Parathyroid adenoma (tissue), 2 donors: ENCODE measurements at regions not wholly inside any gene's neighbourhood (a gene's known extent, or its start where the extent isn't known, plus 50 kb on each side); places are given as distances from the start of the nearest gene placed in this dataset.
"Not testable (repeated sequence)": the region's sequence is repeated elsewhere in the genome, so short reads cannot be mapped to it uniquely, and the experiment has no call there.

ENCODE experiments used
- H2AFZ ChIP-seq: fragments of 300-600 bp; sonication (generic); one replicate; pipeline ENCODE4 v1.7.0; 2017; ENCODE audit warnings: antibody characterized with exemption, mild to moderate bottlenecking
- H3K27ac ChIP-seq: fragments of 300-600 bp; sonication (generic); one replicate; pipeline ENCODE4 v1.7.0; 2017
- H3K27me3 ChIP-seq: fragments of 300-600 bp; sonication (generic); one replicate; pipeline ENCODE4 v1.7.0; 2017; ENCODE audit warnings: low read length; ENCODE audit not compliant: control insufficient read depth, insufficient read depth
- H3K36me3 ChIP-seq: fragments of 300-600 bp; sonication (generic); one replicate; pipeline ENCODE4 v1.7.0; 2017; ENCODE audit warnings: low read length; ENCODE audit not compliant: control insufficient read depth, insufficient read depth
- H3K4me1 ChIP-seq: fragments of 300-600 bp; sonication (generic); one replicate; pipeline ENCODE4 v1.7.0; 2017; ENCODE audit warnings: control low read depth
- H3K4me2 ChIP-seq: fragments of 300-600 bp; sonication (generic); one replicate; pipeline ENCODE4 v1.7.0; 2017; ENCODE audit warnings: low read length
- H3K4me3 ChIP-seq: fragments of 300-600 bp; sonication (generic); one replicate; pipeline ENCODE4 v1.7.0; 2017; ENCODE audit warnings: low read depth, low read length
- H3K79me2 ChIP-seq: fragments of 300-600 bp; sonication (generic); one replicate; pipeline ENCODE4 v1.7.0; 2017; ENCODE audit warnings: control low read depth
- H3K9ac ChIP-seq: fragments of 300-600 bp; sonication (generic); one replicate; pipeline ENCODE4 v1.7.0; 2017; ENCODE audit warnings: mild to moderate bottlenecking
- H3K9me3 ChIP-seq: fragments of 300-600 bp; sonication (generic); one replicate; pipeline ENCODE4 v1.7.0; 2017; ENCODE audit warnings: low read length; ENCODE audit not compliant: control insufficient read depth
- CTCF ChIP-seq: fragments of 300-600 bp; sonication (generic); IDR thresholded peaks from one replicate; pipeline ENCODE4 v1.7.0; 2017; ENCODE audit warnings: antibody characterized with exemption, mild to moderate bottlenecking
- donor health status: primary hyperparathyroidism.

- Histone ChIP-seq H3K36me3 (no peaks in the 10 kb centered on the region), H3K4me2 (no peak overlapping the region), H3K9me3 (no peaks in the 10 kb centered on the region), H3K9ac (no peak overlapping the region), H3K79me2 (no peaks in the 10 kb centered on the region), H3K4me1 (no peaks in the 10 kb centered on the region), H3K27ac (no peak overlapping the region), H3K27me3 (no peaks in the 10 kb centered on the region), H2AFZ (no peak overlapping the region), H3K4me3 (no peak overlapping the region)
- TF ChIP-seq CTCF, result no peak
Observed at GRCh38 chr9:97790542-97790941, 62.5 kb upstream of the FOXE1 start.

- no peak for TF ChIP-seq CTCF
- no peaks in the 10 kb centered on the region for H3K79me2 ChIP-seq
- no peaks in the 10 kb centered on the region for H3K36me3 ChIP-seq
- no peak overlapping the region for H3K9ac ChIP-seq
- H3K27ac ChIP-seq, result no peak overlapping the region
- no peaks in the 10 kb centered on the region for H3K27me3 ChIP-seq
- H3K9me3 ChIP-seq, result no peaks in the 10 kb centered on the region
- no peak overlapping the region for H2AFZ ChIP-seq
- no peak overlapping the region for H3K4me2 ChIP-seq
- H3K4me3 ChIP-seq, result no peak overlapping the region
- H3K4me1 ChIP-seq, result no peaks in the 10 kb centered on the region
Observed at GRCh38 chr9:97791542-97791941, 61.5 kb upstream of the FOXE1 start.

- no peaks in the 10 kb centered on the region for H3K9me3 ChIP-seq
- no peaks in the 10 kb centered on the region for H3K27me3 ChIP-seq
- H3K4me1 ChIP-seq, result no peaks in the 10 kb centered on the region
- H3K9ac ChIP-seq, result no peak overlapping the region
- no peaks in the 10 kb centered on the region for H3K79me2 ChIP-seq
- H3K4me3 ChIP-seq, result no peak overlapping the region
- TF ChIP-seq CTCF, result no peak
- H3K27ac ChIP-seq, result no peak overlapping the region
- no peaks in the 10 kb centered on the region for H3K36me3 ChIP-seq
- H2AFZ ChIP-seq, result no peak overlapping the region
- H3K4me2 ChIP-seq, result no peak overlapping the region
Observed at GRCh38 chr9:97793067-97793466, 60.0 kb upstream of the FOXE1 start.

GRCh38 chr9:97794666-97795065 is 58.4 kb upstream of the FOXE1 start:
- H3K9ac ChIP-seq, result no peak overlapping the region
- H3K79me2 ChIP-seq, result no peaks in the 10 kb centered on the region
- no peak overlapping the region for H3K4me2 ChIP-seq
- no peak overlapping the region for H3K4me3 ChIP-seq
- H2AFZ ChIP-seq, result no peak overlapping the region
- no peaks in the 10 kb centered on the region for H3K4me1 ChIP-seq
- H3K27ac ChIP-seq, result no peak overlapping the region
- no peaks in the 10 kb centered on the region for H3K9me3 ChIP-seq
- no peaks in the 10 kb centered on the region for H3K27me3 ChIP-seq
- no peak for TF ChIP-seq CTCF
- H3K36me3 ChIP-seq, result no peaks in the 10 kb centered on the region

GRCh38 chr9:97796176-97796575 is 56.9 kb upstream of the FOXE1 start:
- not testable (repeated sequence) for H3K79me2 ChIP-seq, H3K4me2 ChIP-seq, H3K4me3 ChIP-seq, H3K27ac ChIP-seq, H2AFZ ChIP-seq, H3K9ac ChIP-seq, H3K9me3 ChIP-seq, H3K27me3 ChIP-seq, H3K36me3 ChIP-seq, H3K4me1 ChIP-seq
